Ovary (tissue), 7 donors: ENCODE measurements at regions not wholly inside any gene's neighbourhood (a gene's known extent, or its start where the extent isn't known, plus 50 kb on each side); places are given as distances from the start of the nearest gene placed in this dataset.

ENCODE experiments used
- DNase-seq, 5 donors: peaks; one replicate each; pipeline ENCODE4 v3.0.0-alpha.2; 2019 to 2020
- H3K27ac ChIP-seq, 2 donors: fragments of 200-600 bp; one replicate each; pipeline versions ENCODE4 v1.5.1 to v1.8.0; 2019 to 2022
- H3K27me3 ChIP-seq: fragments of 200-600 bp; one replicate; pipeline ENCODE4 v1.8.0; 2022
- H3K36me3 ChIP-seq: fragments of 200-600 bp; sonication (generic); one replicate; pipeline ENCODE4 v1.5.1; 2019
- H3K4me1 ChIP-seq: one replicate; pipeline ENCODE4 v1.8.1; 2013; ENCODE audit warnings: mild to moderate bottlenecking, moderate library complexity; ENCODE audit not compliant: insufficient read depth
- H3K4me3 ChIP-seq: fragments of 200-600 bp; sonication (generic); one replicate; pipeline ENCODE4 v1.5.1; 2017
- H3K9me3 ChIP-seq, 2 donors: fragments of 200-600 bp in 1 of 2; sonication (generic) in 1 of 2; one replicate each; pipeline versions ENCODE4 v1.5.1 to v1.8.1; 2013 to 2019; ENCODE audit warnings: mild to moderate bottlenecking in 1 of 2, moderate library complexity in 1 of 2
- EP300 ChIP-seq: sonication (generic); formaldehyde crosslinking; IDR thresholded peaks from one replicate; pipeline ENCODE4 v1.6.1; 2017; ENCODE audit warnings: antibody characterized with exemption
- POLR2A ChIP-seq: fragments of 450-650 bp; IDR thresholded peaks from one replicate; pipeline ENCODE4 v1.6.1; 2017; ENCODE audit warnings: antibody characterized with exemption, mild to moderate bottlenecking, moderate library complexity
- WGBS, 3 donors: extraction: QIAGEN DNeasy Blood & Tissue Kit in 1 of 3; methylation state at CpG; one replicate each; pipeline versions ENCODE4 v1.1.5 to v1.1.7; 2013 to 2017; 5-methylcytosine and 5-hydroxymethylcytosine counted together
- intact Hi-C, 4 donors: fragments of 100-400 bp; cut with DNase I; formaldehyde crosslinking; loops; one replicate each; pipeline versions ENCODE4 v1.11.0 to v1.15.1; 2022 to 2023
- TF ChIP-seq, protein P1 (sequence below), 3 donors: fragments of 450-650 bp in 2 of 3; fragments of 200-600 bp in 1 of 3; IDR thresholded peaks; one replicate each; pipeline versions ENCODE4 v1.5.1 to v1.8.0; 2016 to 2022; ENCODE audit warnings: antibody characterized with exemption in 3 of 3, mild to moderate bottlenecking in 1 of 3
- donor health status: DM: no; HTN: no; CAD: no; lungs with moderate emphysema.
- donor health status: DM: no; HTN: no; CAD: no.
- donor health status: Bipolar disorder and iron deficiency.
- donor health status: DM: no; HTN: no; CAD: no.
- donor health status: DM: yes; HTN: yes; CAD: no.

DNA sequence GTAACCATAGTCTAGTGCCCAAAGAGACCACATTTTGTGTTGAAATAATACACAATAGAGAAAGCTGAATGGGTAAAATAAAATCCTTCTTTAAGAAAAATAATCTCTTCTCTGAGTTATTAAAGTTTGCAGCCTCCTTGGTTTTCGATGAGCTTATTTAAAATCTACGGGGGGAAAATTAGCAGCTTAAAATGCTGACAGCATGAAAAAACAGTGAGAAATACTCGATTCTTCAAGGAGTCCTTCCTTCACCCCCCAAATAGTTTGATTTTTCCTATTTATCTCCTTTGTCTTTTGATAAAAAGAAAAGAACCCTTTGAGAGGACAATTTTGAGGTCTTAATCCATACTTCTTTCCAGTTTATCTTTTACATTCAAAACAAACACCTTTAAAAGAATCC is 394.0 kb upstream of the B3GALT2 start:
- H3K9me3 ChIP-seq: no peaks in the 10 kb centered on the region
- intact Hi-C loops: no loop called here
- no peaks in the 10 kb centered on the region for H3K27me3 ChIP-seq
- TF ChIP-seq, protein P1, sequence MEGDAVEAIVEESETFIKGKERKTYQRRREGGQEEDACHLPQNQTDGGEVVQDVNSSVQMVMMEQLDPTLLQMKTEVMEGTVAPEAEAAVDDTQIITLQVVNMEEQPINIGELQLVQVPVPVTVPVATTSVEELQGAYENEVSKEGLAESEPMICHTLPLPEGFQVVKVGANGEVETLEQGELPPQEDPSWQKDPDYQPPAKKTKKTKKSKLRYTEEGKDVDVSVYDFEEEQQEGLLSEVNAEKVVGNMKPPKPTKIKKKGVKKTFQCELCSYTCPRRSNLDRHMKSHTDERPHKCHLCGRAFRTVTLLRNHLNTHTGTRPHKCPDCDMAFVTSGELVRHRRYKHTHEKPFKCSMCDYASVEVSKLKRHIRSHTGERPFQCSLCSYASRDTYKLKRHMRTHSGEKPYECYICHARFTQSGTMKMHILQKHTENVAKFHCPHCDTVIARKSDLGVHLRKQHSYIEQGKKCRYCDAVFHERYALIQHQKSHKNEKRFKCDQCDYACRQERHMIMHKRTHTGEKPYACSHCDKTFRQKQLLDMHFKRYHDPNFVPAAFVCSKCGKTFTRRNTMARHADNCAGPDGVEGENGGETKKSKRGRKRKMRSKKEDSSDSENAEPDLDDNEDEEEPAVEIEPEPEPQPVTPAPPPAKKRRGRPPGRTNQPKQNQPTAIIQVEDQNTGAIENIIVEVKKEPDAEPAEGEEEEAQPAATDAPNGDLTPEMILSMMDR (IDR thresholded peaks at IDR 0.05): no peak
- TF ChIP-seq POLR2A (no peak), EP300 (no peak)
- no peak for DNase-seq
- no peak overlapping the region for H3K4me3 ChIP-seq
- WGBS, 3 donors: 91 to 93% (median 93%) methylated on average over 3 of the region's 3 CpGs
- H3K27ac ChIP-seq: no peak overlapping the region
- no peaks in the 10 kb centered on the region for H3K36me3 ChIP-seq
- no peaks in the 10 kb centered on the region for H3K4me1 ChIP-seq

DNA sequence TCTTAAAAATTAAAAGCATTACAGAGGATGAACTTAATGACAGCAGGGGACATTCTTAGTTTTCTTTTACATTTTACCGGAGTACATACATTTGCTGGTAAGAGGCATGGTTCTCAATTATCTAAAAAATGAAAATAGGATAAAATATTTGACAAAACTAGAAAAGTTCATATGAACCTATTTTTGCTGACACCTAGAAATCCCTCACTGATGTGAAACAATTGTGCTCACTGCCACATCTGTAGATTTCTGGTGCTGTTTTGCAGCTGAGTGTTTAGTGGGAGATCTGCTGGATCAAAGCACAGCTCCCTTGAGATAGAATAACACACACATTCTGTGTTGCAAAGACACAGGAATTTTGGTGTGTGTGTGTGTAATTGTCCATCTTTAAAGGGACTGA is 392.9 kb upstream of the B3GALT2 start:
- Histone ChIP-seq H3K4me3 (no peak overlapping the region), H3K27ac (no peak overlapping the region), H3K27me3 (no peaks in the 10 kb centered on the region), H3K36me3 (no peaks in the 10 kb centered on the region), H3K4me1 (no peaks in the 10 kb centered on the region), H3K9me3 (no peaks in the 10 kb centered on the region)
- WGBS, 3 donors: 94 to 96% (median 96%) methylated on average over 1 of the region's 1 CpG
- no peak for DNase-seq
- TF ChIP-seq EP300 (no peak), POLR2A (no peak)
- TF ChIP-seq, protein P1 (IDR thresholded peaks at IDR 0.05): no peak
- intact Hi-C loops: no loop called here

DNA sequence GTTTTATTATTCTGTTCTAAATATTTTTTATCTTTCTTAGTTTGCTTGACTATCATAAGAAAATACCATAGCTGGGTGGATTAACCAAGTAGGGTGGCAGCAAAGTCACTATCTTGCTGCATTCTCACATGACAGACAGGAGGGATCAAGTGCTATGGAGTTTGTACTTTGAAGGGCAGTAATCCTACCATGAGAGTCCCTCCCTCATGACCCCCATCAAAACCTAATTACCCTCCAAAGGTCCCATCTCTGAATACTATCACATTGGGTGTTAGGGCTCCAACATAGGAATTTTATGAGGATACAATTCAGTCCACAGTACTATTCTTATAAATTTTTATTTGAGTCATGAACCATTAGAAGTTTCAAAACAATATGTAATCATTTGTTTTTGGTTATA is 388.5 kb upstream of the B3GALT2 start:
- intact Hi-C loops: no loop called here
- H3K4me1 ChIP-seq: no peaks in the 10 kb centered on the region
- no peaks in the 10 kb centered on the region for H3K36me3 ChIP-seq
- no peak for DNase-seq
- H3K9me3 ChIP-seq: no peaks in the 10 kb centered on the region
- H3K27ac ChIP-seq: no peak overlapping the region
- no peak overlapping the region for H3K4me3 ChIP-seq
- TF ChIP-seq, protein P1 (IDR thresholded peaks at IDR 0.05): no peak
- no peak for TF ChIP-seq POLR2A
- no peak for TF ChIP-seq EP300
- no peaks in the 10 kb centered on the region for H3K27me3 ChIP-seq

DNA sequence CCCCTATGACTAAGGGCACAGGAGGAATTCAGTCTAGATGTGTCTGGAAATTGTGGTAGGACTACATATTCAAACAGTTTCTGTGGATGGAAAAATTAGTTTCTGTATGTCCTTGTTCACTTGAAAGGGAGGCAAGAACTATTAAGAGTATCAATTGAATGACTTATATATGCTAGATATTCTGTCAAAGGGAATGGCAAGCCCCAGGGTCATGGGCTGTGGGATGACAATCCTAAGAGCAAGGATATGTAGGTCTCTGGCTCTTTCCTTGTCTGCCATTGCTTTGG is 383.5 kb upstream of the B3GALT2 start:
- Histone ChIP-seq H3K27me3 (no peaks in the 10 kb centered on the region), H3K4me3 (no peak overlapping the region)
- intact Hi-C loops: no loop called here

More for the DNA sequence above, 383.5 kb upstream of the B3GALT2 start:
- TF ChIP-seq POLR2A (no peak), EP300 (no peak)
- TF ChIP-seq, protein P1 (IDR thresholded peaks at IDR 0.05): no peak
- Histone ChIP-seq H3K9me3 (no peaks in the 10 kb centered on the region), H3K36me3 (no peaks in the 10 kb centered on the region), H3K4me1 (no peaks in the 10 kb centered on the region), H3K27ac (no peak overlapping the region)
- no peak for DNase-seq
